Urinary bladder (tissue), 3 donors: ENCODE measurements at regions not wholly inside any gene's neighbourhood (a gene's known extent, or its start where the extent isn't known, plus 50 kb on each side); places are given as distances from the start of the nearest gene placed in this dataset.
"Not testable (repeated sequence)": the region's sequence is repeated elsewhere in the genome, so short reads cannot be mapped to it uniquely, and the experiment has no call there.

Experiments used
- DNase-seq: peaks from one replicate; pipeline ENCODE4 v3.0.0-alpha.2; 2015; ENCODE audit errors: extremely low spot score
- H3K27ac ChIP-seq: one replicate; pipeline ENCODE4 v1.5.1; 2013; ENCODE audit warnings: low read depth, mild to moderate bottlenecking, moderate library complexity
- H3K36me3 ChIP-seq: one replicate; pipeline ENCODE4 v1.6.1; 2013; ENCODE audit warnings: mild to moderate bottlenecking, moderate library complexity; ENCODE audit not compliant: insufficient read depth
- H3K4me1 ChIP-seq: one replicate; pipeline ENCODE4 v1.6.1; 2013; ENCODE audit warnings: mild to moderate bottlenecking, moderate library complexity; ENCODE audit not compliant: insufficient read depth
- H3K4me3 ChIP-seq: one replicate; pipeline ENCODE4 v1.5.1; 2013; ENCODE audit warnings: low read depth, low read length
- WGBS: extraction: QIAGEN DNeasy Blood & Tissue Kit; methylation state at CpG from one replicate; pipeline ENCODE4 v1.1.7; 2013; 5-methylcytosine and 5-hydroxymethylcytosine counted together
- donor health status: healthy with polysubstance abuse.
- donor health status: healthy.

GRCh38 chr11:67806183-67806582 is 131.8 kb upstream of the ALDH3B2 start:
- Histone ChIP-seq H3K4me3 (peak overlapping the region; percentile 31), H3K27ac (peak overlapping the region; percentile 80)
- H3K36me3 ChIP-seq, H3K4me1 ChIP-seq, DNase-seq: not testable (repeated sequence)
- under 1% methylated on average over 21 of the region's 26 CpGs for WGBS

GRCh38 chr11:67805253-67806126 is 131.1 kb upstream of the ALDH3B2 start:
- H3K36me3 ChIP-seq, H3K4me1 ChIP-seq: not testable (repeated sequence)
- DNase-seq, result peak; percentile 93
- Histone ChIP-seq H3K27ac (peak overlapping the region; percentile 80), H3K4me3 (peak overlapping the region; percentile 65)
- under 1% methylated on average over 66 of the region's 66 CpGs for WGBS

GRCh38 chr11:67804435-67805252 is 130.2 kb upstream of the ALDH3B2 start:
- not testable (repeated sequence) for DNase-seq

GRCh38 chr11:67803519-67803918 is 129.1 kb upstream of the ALDH3B2 start:
- 69% methylated on average over 4 of the region's 4 CpGs for WGBS
- H3K27ac ChIP-seq, result not testable (repeated sequence)

More at GRCh38 chr11:67804435-67805252, 130.2 kb upstream of the ALDH3B2 start:
- Histone ChIP-seq H3K4me3 (peak overlapping the region; percentile 65), H3K27ac (peak overlapping the region; percentile 66)
- not testable (repeated sequence) for H3K36me3 ChIP-seq, H3K4me1 ChIP-seq
- WGBS, result under 1% methylated on average over 47 of the region's 47 CpGs

GRCh38 chr11:67803055-67803454 is 128.6 kb upstream of the ALDH3B2 start:
- not testable (repeated sequence) for DNase-seq, H3K27ac ChIP-seq, H3K4me1 ChIP-seq, H3K36me3 ChIP-seq, H3K4me3 ChIP-seq
- WGBS, result 69% methylated on average over 7 of the region's 7 CpGs

More at GRCh38 chr11:67803519-67803918, 129.1 kb upstream of the ALDH3B2 start:
- DNase-seq, H3K4me1 ChIP-seq, H3K4me3 ChIP-seq, H3K36me3 ChIP-seq: not testable (repeated sequence)

GRCh38 chr11:67802623-67803022 is 128.2 kb upstream of the ALDH3B2 start:
- H3K36me3 ChIP-seq, H3K4me1 ChIP-seq, H3K27ac ChIP-seq, H3K4me3 ChIP-seq, DNase-seq: not testable (repeated sequence)
- WGBS, result 88% methylated on average over 4 of the region's 4 CpGs

GRCh38 chr11:67801397-67801796 is 127.0 kb upstream of the ALDH3B2 start:
- not testable (repeated sequence) for H3K4me1 ChIP-seq, DNase-seq, H3K27ac ChIP-seq, H3K4me3 ChIP-seq, H3K36me3 ChIP-seq
- 90% methylated on average over 6 of the region's 6 CpGs for WGBS

- H3K4me1 ChIP-seq, H3K4me3 ChIP-seq, H3K36me3 ChIP-seq, DNase-seq, H3K27ac ChIP-seq: not testable (repeated sequence)
- 87% methylated on average over 11 of the region's 11 CpGs for WGBS
Observed at GRCh38 chr11:67800591-67800990, 126.2 kb upstream of the ALDH3B2 start.

- not testable (repeated sequence) for H3K27ac ChIP-seq, H3K36me3 ChIP-seq, H3K4me3 ChIP-seq, DNase-seq, H3K4me1 ChIP-seq
- WGBS, result 25% methylated on average over 4 of the region's 4 CpGs
Observed at GRCh38 chr11:67799808-67800207, 125.4 kb upstream of the ALDH3B2 start.

- not testable (repeated sequence) for H3K4me1 ChIP-seq, H3K36me3 ChIP-seq, H3K27ac ChIP-seq, H3K4me3 ChIP-seq, DNase-seq
- 88% methylated on average over 15 of the region's 15 CpGs for WGBS
Observed at GRCh38 chr11:67797726-67798521, 123.5 kb upstream of the ALDH3B2 start.

- Histone ChIP-seq H3K36me3 (no peaks in the 10 kb centered on the region), H3K4me3 (no peak overlapping the region), H3K4me1 (no peaks in the 10 kb centered on the region), H3K27ac (no peak overlapping the region)
- DNase-seq, result no peak
- WGBS, result 94% methylated on average over 12 of the region's 12 CpGs
Observed at GRCh38 chr11:67795746-67796145, 121.3 kb upstream of the ALDH3B2 start.

GRCh38 chr11:67793750-67794149 is 119.3 kb upstream of the ALDH3B2 start:
- H3K36me3 ChIP-seq, H3K4me3 ChIP-seq, H3K27ac ChIP-seq, DNase-seq, H3K4me1 ChIP-seq: not testable (repeated sequence)
- 72% methylated on average over 6 of the region's 8 CpGs for WGBS

- not testable (repeated sequence) for H3K4me1 ChIP-seq, H3K4me3 ChIP-seq, H3K36me3 ChIP-seq, DNase-seq, H3K27ac ChIP-seq
- WGBS, result 26% methylated on average over 26 of the region's 26 CpGs
Observed at GRCh38 chr11:67792273-67792990, 118.0 kb upstream of the ALDH3B2 start.
